ENCODE measurements at regions not wholly inside any gene's neighbourhood (a gene's known extent, or its start where the extent isn't known, plus 50 kb on each side); places are given as distances from the start of the nearest gene placed in this dataset.

- intact Hi-C loops (cut with micrococcal nuclease), result no loop called here
- BruUV-seq (replicated peaks), result no TSS peak
- TF ChIP-seq TFAM (CRISPR knock-in tag; conservative IDR thresholded peaks at IDR 0.05), result no peak
- TF ChIP-seq IRF9 (tag; IDR thresholded peaks at IDR 0.05), result no peak
- TF ChIP-seq MCM2 (IDR thresholded peaks at IDR 0.05; ENCODE audit: low read depth), result no peak
- TF ChIP-seq ZBTB26 (CRISPR knock-in tag; IDR thresholded peaks at IDR 0.05), result no peak
- TF ChIP-seq ZNF282 (CRISPR knock-in tag; IDR thresholded peaks at IDR 0.05), result no peak
- TF ChIP-seq RNF219 (CRISPR knock-in tag; IDR thresholded peaks at IDR 0.05), result no peak
- no peak for TF ChIP-seq KAT2B (IDR thresholded peaks at IDR 0.05; ENCODE audit: low read depth, low read length)
- H3K27me3 ChIP-seq (ENCODE audit: control insufficient read depth in 2 of 2, insufficient read depth in 2 of 2, low read length in 2 of 2), result no peaks in the 10 kb centered on the region
- POLR2A ChIA-PET, result no interaction called here
- no peak overlapping the region for H3K9ac ChIP-seq (ENCODE audit: insufficient read depth in 1 of 2, low read depth in 2 of 2, low read length in 2 of 2)
- peaks cover 15% of the 10 kb centered on the region for H3K9me3 ChIP-seq (replicated peaks; ENCODE audit: control insufficient read depth, insufficient read depth, low read depth, low read length)
- ATAC-seq (no peak), DNase-seq (ENCODE audit: extremely low read depth in 1 of 4, low spot score in 3 of 4) (no peak), FAIRE-seq (no peak)
- H3K36me3 ChIP-seq (ENCODE audit: control insufficient read depth, insufficient read depth, low read length), result no peaks in the 10 kb centered on the region
- H2AFZ ChIP-seq (ENCODE audit: low read depth, low read length), result no peak overlapping the region
- no peak overlapping the region for H3K4me2 ChIP-seq (ENCODE audit: insufficient read depth, low read length)
- no peak overlapping the region for H3K4me3 ChIP-seq
- no peaks in the 10 kb centered on the region for H4K20me1 ChIP-seq (replicated peaks; ENCODE audit: control insufficient read depth, insufficient read depth, low read length)
- CTCF ChIA-PET (ENCODE audit: low intra/inter-chr PET ratio), result no interaction called here
- no peak overlapping the region for H3K27ac ChIP-seq (ENCODE audit: extremely low read depth, low read depth, low read length)
- no peaks in the 10 kb centered on the region for H3K79me2 ChIP-seq (ENCODE audit: control insufficient read depth, insufficient read depth, low read length)
- in situ Hi-C loops (cut with MboI), result no loop called here
- no peaks in the 10 kb centered on the region for H3K4me1 ChIP-seq (replicated peaks in 1 of 2; ENCODE audit: control insufficient read depth in 2 of 2, insufficient read depth in 2 of 2, low read length in 2 of 2)
- H3K9me1 ChIP-seq (ENCODE audit: control insufficient read depth, insufficient read depth, low read length), result no peaks in the 10 kb centered on the region
- WGBS (ENCODE audit: insufficient coverage, low coverage, missing lambda C conversion rate), result 1% methylated on average over 5 of the region's 5 CpGs
Observed at GRCh38 chr10:4334871-4335270, 491.1 kb upstream of the AKR1E2 start.

Data from K562 (cell line).